ENCODE measurements at regions not wholly inside any gene's neighbourhood (a gene's known extent, or its start where the extent isn't known, plus 50 kb on each side); places are given as distances from the start of the nearest gene placed in this dataset.

- WGBS, 2 donors: 96 to 100% methylated on average over 1 of the region's 1 CpG
- intact Hi-C loops (cut with DNase I): no loop called here
- ATAC-seq (ENCODE audit: low FRiP score) (no peak), DNase-seq (no peak)
- Histone ChIP-seq H3K36me3 (ENCODE audit: control insufficient read depth in 1 of 2, insufficient read depth in 2 of 2, low read length in 1 of 2) (no peaks in the 10 kb centered on the region), H3K27ac (ENCODE audit: low read depth in 1 of 2, low read length in 2 of 2) (no peak overlapping the region), H3K4me3 (ENCODE audit: low read length in 2 of 2) (no peak overlapping the region), H3K4me1 (ENCODE audit: control insufficient read depth in 1 of 2, insufficient read depth in 2 of 2, low read length in 2 of 2) (peaks cover 0 to 3% of the 10 kb centered on the region in 2 donors), H3K9me3 (ENCODE audit: control insufficient read depth, low read length) (no peaks in the 10 kb centered on the region), H3K27me3 (ENCODE audit: control insufficient read depth in 1 of 2, insufficient read depth in 2 of 2, low read length in 1 of 2) (no peaks in the 10 kb centered on the region)
Observed at GRCh38 chr4:4789462-4789861, 70.0 kb upstream of the MSX1 start.

- no peak for ATAC-seq (ENCODE audit: low FRiP score)
- Histone ChIP-seq H3K27me3 (ENCODE audit: control insufficient read depth in 1 of 2, insufficient read depth in 2 of 2, low read length in 1 of 2) (no peaks in the 10 kb centered on the region), H3K36me3 (ENCODE audit: control insufficient read depth in 1 of 2, insufficient read depth in 2 of 2, low read length in 1 of 2) (no peaks in the 10 kb centered on the region), H3K9me3 (ENCODE audit: control insufficient read depth, low read length) (no peaks in the 10 kb centered on the region), H3K4me1 (ENCODE audit: control insufficient read depth in 1 of 2, insufficient read depth in 2 of 2, low read length in 2 of 2) (peaks cover 0 to 3% of the 10 kb centered on the region in 2 donors), H3K4me3 (ENCODE audit: low read length in 2 of 2) (no peak overlapping the region), H3K27ac (ENCODE audit: low read depth in 1 of 2, low read length in 2 of 2) (no peak overlapping the region)
- DNase-seq: no peak
- intact Hi-C loops (cut with DNase I): no loop called here
Observed at GRCh38 chr4:4788573-4788972, 70.9 kb upstream of the MSX1 start.

- Histone ChIP-seq H3K4me3 (ENCODE audit: low read length in 2 of 2) (no peak overlapping the region), H3K4me1 (ENCODE audit: control insufficient read depth in 1 of 2, insufficient read depth in 2 of 2, low read length in 2 of 2) (peaks cover 0 to 3% of the 10 kb centered on the region in 2 donors), H3K9me3 (ENCODE audit: control insufficient read depth, low read length) (no peaks in the 10 kb centered on the region), H3K27me3 (ENCODE audit: control insufficient read depth in 1 of 2, insufficient read depth in 2 of 2, low read length in 1 of 2) (no peaks in the 10 kb centered on the region), H3K36me3 (ENCODE audit: control insufficient read depth in 1 of 2, insufficient read depth in 2 of 2, low read length in 1 of 2) (no peaks in the 10 kb centered on the region), H3K27ac (ENCODE audit: low read depth in 1 of 2, low read length in 2 of 2) (no peak overlapping the region)
- intact Hi-C loops (cut with DNase I): no loop called here
- DNase-seq (no peak), ATAC-seq (ENCODE audit: low FRiP score) (no peak)
- 90 to 91% methylated on average over 3 of the region's 3 CpGs for WGBS, 2 donors
Observed at GRCh38 chr4:4787421-4787820, 72.0 kb upstream of the MSX1 start.

DNA sequence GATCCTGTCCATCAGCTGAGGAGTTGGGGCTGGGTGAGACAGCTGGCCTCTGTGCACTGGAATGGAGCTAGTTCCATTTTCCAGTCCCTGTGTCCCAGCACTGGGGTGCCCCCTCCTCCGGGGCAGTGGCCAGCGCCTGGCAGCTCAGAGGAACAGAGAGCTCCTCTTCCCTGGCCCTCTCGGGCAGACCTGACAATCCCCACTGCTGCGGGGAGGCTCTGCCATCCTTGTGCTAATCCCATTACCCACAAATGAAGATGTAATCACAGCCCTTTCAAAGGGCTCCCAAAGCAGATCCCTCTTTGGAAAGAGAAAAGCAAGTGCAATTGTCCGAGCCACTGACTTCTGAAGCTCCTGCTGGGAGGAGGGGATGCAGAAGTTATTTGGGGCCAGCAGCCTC lies 75.1 kb upstream of the MSX1 start:
- Histone ChIP-seq H3K36me3 (ENCODE audit: control insufficient read depth in 1 of 2, insufficient read depth in 2 of 2, low read length in 1 of 2) (no peaks in the 10 kb centered on the region), H3K4me1 (ENCODE audit: control insufficient read depth in 1 of 2, insufficient read depth in 2 of 2, low read length in 2 of 2) (no peaks in the 10 kb centered on the region), H3K4me3 (ENCODE audit: low read length in 2 of 2) (no peak overlapping the region), H3K27ac (ENCODE audit: low read depth in 1 of 2, low read length in 2 of 2) (no peak overlapping the region), H3K9me3 (ENCODE audit: control insufficient read depth, low read length) (no peaks in the 10 kb centered on the region), H3K27me3 (ENCODE audit: control insufficient read depth in 1 of 2, insufficient read depth in 2 of 2, low read length in 1 of 2) (no peaks in the 10 kb centered on the region)
- DNase-seq (peak in 1 of 2 donors; percentile 38), ATAC-seq (ENCODE audit: low FRiP score) (no peak)
- WGBS, 2 donors: 75% methylated on average over 5 of the region's 5 CpGs
- intact Hi-C loops (cut with DNase I): no loop called here

- no peak for DNase-seq
- intact Hi-C loops (cut with DNase I): no loop called here
- WGBS, 2 donors: 87 to 90% methylated on average over 8 of the region's 8 CpGs
Observed at GRCh38 chr4:4783847-4784246, 75.6 kb upstream of the MSX1 start.

DNA sequence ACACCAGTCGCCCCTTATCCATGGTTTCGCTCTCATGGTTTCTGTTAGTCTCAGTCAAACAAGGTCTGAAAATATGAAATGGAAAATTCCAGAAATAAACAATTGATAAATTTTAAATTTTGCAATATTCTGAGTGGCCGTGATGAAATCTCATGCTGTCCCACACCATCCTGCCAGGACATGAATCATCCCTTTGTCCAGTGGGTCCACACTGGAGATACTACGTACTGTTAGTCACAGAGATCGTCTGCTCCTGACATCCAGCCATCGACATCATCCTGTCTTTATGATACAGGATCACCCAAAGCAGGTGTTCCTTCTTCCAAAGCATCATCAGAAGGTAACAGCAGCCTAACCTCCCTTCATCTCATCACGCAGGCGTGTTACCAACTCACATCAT lies 76.5 kb upstream of the MSX1 start:
- H3K9me3 ChIP-seq (ENCODE audit: control insufficient read depth, low read length): no peaks in the 10 kb centered on the region
- DNase-seq (peak in 1 of 2 donors; percentile 16), ATAC-seq (ENCODE audit: low FRiP score) (no peak)
- H3K27ac ChIP-seq (ENCODE audit: low read depth in 1 of 2, low read length in 2 of 2): no peak overlapping the region
- 92 to 96% methylated on average over 8 of the region's 8 CpGs for WGBS, 2 donors
- no peaks in the 10 kb centered on the region for H3K27me3 ChIP-seq (ENCODE audit: control insufficient read depth in 1 of 2, insufficient read depth in 2 of 2, low read length in 1 of 2)
- no peak overlapping the region for H3K4me3 ChIP-seq (ENCODE audit: low read length in 2 of 2)
- H3K4me1 ChIP-seq (ENCODE audit: control insufficient read depth in 1 of 2, insufficient read depth in 2 of 2, low read length in 2 of 2): no peaks in the 10 kb centered on the region
- no peaks in the 10 kb centered on the region for H3K36me3 ChIP-seq (ENCODE audit: control insufficient read depth in 1 of 2, insufficient read depth in 2 of 2, low read length in 1 of 2)
- intact Hi-C loops (cut with DNase I): no loop called here

More at GRCh38 chr4:4783847-4784246, 75.6 kb upstream of the MSX1 start:
- Histone ChIP-seq H3K9me3 (ENCODE audit: control insufficient read depth, low read length) (no peaks in the 10 kb centered on the region), H3K27ac (ENCODE audit: low read depth in 1 of 2, low read length in 2 of 2) (no peak overlapping the region), H3K27me3 (ENCODE audit: control insufficient read depth in 1 of 2, insufficient read depth in 2 of 2, low read length in 1 of 2) (no peaks in the 10 kb centered on the region), H3K36me3 (ENCODE audit: control insufficient read depth in 1 of 2, insufficient read depth in 2 of 2, low read length in 1 of 2) (no peaks in the 10 kb centered on the region), H3K4me1 (ENCODE audit: control insufficient read depth in 1 of 2, insufficient read depth in 2 of 2, low read length in 2 of 2) (no peaks in the 10 kb centered on the region), H3K4me3 (ENCODE audit: low read length in 2 of 2) (no peak overlapping the region)
- no peak for ATAC-seq (ENCODE audit: low FRiP score)

DNA sequence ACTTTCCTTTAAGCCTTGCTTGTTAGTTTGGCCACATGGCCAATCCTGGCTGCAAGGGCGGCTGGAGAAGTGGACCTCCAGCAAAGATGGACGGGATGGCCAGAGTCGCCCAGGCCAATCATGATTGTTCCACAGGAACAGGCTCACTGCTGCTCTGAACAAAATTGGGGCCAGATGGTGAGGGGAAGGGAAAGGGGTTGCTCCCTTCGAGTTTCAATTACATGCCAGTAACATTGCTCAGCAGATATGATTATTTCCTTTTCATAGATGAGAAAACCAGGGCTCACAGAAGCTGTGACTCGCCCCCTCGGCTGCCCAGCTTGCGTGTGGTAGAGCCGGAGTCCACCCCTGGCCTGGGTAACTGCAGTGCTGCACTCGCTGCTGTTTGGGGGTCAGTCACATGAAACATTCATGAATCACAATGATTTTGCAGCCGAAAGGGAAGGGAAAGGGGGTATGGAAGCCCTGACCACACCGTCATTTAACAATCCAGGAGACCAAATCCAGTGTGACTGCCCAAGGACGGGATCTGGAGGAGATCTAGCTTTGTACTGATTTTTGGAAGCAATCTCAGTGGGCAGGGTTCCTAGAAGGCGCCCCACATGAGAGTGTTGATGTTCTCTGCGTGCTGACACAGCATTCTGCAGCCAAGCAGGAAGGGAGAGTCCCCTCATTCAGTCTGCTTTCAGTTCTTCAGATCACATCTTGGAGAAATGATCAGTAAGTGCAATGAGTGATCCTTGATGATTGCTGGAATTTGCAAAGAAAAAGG lies 77.3 kb upstream of the MSX1 start:
- no peak overlapping the region for H3K4me3 ChIP-seq (ENCODE audit: low read length in 2 of 2)
- intact Hi-C loops (cut with DNase I): no loop called here

DNA sequence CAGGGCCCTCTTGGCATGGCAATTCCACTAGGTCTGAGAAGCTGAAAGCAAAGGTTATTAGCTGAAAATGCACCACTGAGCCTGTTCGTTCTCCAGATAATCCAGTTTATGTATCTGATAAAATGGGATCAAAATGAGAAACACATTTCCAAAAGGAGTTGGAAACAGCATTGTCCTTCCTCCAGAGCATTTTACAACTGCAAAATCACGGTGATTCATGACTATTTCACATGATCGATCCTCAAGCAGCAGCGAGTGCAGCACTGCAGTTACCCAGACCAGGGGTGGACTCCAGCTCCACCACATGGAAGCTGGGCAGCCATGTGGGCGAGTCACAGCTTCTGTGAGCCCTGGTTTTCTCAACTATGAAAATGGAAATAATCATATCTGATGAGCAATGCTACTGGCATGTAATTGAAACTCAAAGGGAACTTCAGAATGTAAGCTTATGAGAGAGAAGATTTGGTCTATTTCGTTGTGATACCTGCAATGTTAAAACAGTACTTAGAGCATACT lies 78.7 kb upstream of the MSX1 start:
- intact Hi-C loops (cut with DNase I): no loop called here
- DNase-seq: peak in 1 of 2 donors; percentile 73

More for the DNA sequence above, 77.3 kb upstream of the MSX1 start:
- Histone ChIP-seq H3K9me3 (ENCODE audit: control insufficient read depth, low read length) (no peaks in the 10 kb centered on the region), H3K36me3 (ENCODE audit: control insufficient read depth in 1 of 2, insufficient read depth in 2 of 2, low read length in 1 of 2) (no peaks in the 10 kb centered on the region), H3K27ac (ENCODE audit: low read depth in 1 of 2, low read length in 2 of 2) (no peak overlapping the region), H3K4me1 (ENCODE audit: control insufficient read depth in 1 of 2, insufficient read depth in 2 of 2, low read length in 2 of 2) (no peaks in the 10 kb centered on the region), H3K27me3 (ENCODE audit: control insufficient read depth in 1 of 2, insufficient read depth in 2 of 2, low read length in 1 of 2) (no peaks in the 10 kb centered on the region)
- peak in 1 of 2 donors; percentile 66 for DNase-seq
- 61 to 67% methylated on average over 14 of the region's 14 CpGs for WGBS, 2 donors
- no peak for ATAC-seq (ENCODE audit: low FRiP score)

GRCh38 chr4:4779486-4779885 lies 80.0 kb upstream of the MSX1 start:
- no peak for ATAC-seq (ENCODE audit: low FRiP score)

More for the DNA sequence above, 78.7 kb upstream of the MSX1 start:
- no peaks in the 10 kb centered on the region for H3K36me3 ChIP-seq (ENCODE audit: control insufficient read depth in 1 of 2, insufficient read depth in 2 of 2, low read length in 1 of 2)
- 84 to 88% methylated on average over 6 of the region's 6 CpGs for WGBS, 2 donors
- H3K4me3 ChIP-seq (ENCODE audit: low read length in 2 of 2): no peak overlapping the region
- no peaks in the 10 kb centered on the region for H3K27me3 ChIP-seq (ENCODE audit: control insufficient read depth in 1 of 2, insufficient read depth in 2 of 2, low read length in 1 of 2)
- no peak for ATAC-seq (ENCODE audit: low FRiP score)
- H3K9me3 ChIP-seq (ENCODE audit: control insufficient read depth, low read length): no peaks in the 10 kb centered on the region
- no peak overlapping the region for H3K27ac ChIP-seq (ENCODE audit: low read depth in 1 of 2, low read length in 2 of 2)
- no peaks in the 10 kb centered on the region for H3K4me1 ChIP-seq (ENCODE audit: control insufficient read depth in 1 of 2, insufficient read depth in 2 of 2, low read length in 2 of 2)

More at GRCh38 chr4:4779486-4779885, 80.0 kb upstream of the MSX1 start:
- 94% methylated on average over 8 of the region's 8 CpGs for WGBS, 2 donors
- intact Hi-C loops (cut with DNase I): no loop called here
- Histone ChIP-seq H3K27ac (ENCODE audit: low read depth in 1 of 2, low read length in 2 of 2) (no peak overlapping the region), H3K4me3 (ENCODE audit: low read length in 2 of 2) (no peak overlapping the region), H3K36me3 (ENCODE audit: control insufficient read depth in 1 of 2, insufficient read depth in 2 of 2, low read length in 1 of 2) (no peaks in the 10 kb centered on the region), H3K27me3 (ENCODE audit: control insufficient read depth in 1 of 2, insufficient read depth in 2 of 2, low read length in 1 of 2) (no peaks in the 10 kb centered on the region), H3K4me1 (ENCODE audit: control insufficient read depth in 1 of 2, insufficient read depth in 2 of 2, low read length in 2 of 2) (no peaks in the 10 kb centered on the region), H3K9me3 (ENCODE audit: control insufficient read depth, low read length) (no peaks in the 10 kb centered on the region)
- DNase-seq: no peak
